ENCODE measurements at regions not wholly inside any gene's neighbourhood (a gene's known extent, or its start where the extent isn't known, plus 50 kb on each side); places are given as distances from the start of the nearest gene placed in this dataset.

GRCh38 chr7:121486590-121486989 is 90.5 kb upstream of the FAM3C start:
- H3K4me1 Mint-ChIP-seq, result peaks cover 19% of the 10 kb centered on the region
- H3K36me3 Mint-ChIP-seq (ENCODE audit: low read depth), result peaks cover 2% of the 10 kb centered on the region
- no peaks in the 10 kb centered on the region for H3K9me3 Mint-ChIP-seq
- no peak overlapping the region for H3K4me3 Mint-ChIP-seq
- TF ChIP-seq, protein P1, sequence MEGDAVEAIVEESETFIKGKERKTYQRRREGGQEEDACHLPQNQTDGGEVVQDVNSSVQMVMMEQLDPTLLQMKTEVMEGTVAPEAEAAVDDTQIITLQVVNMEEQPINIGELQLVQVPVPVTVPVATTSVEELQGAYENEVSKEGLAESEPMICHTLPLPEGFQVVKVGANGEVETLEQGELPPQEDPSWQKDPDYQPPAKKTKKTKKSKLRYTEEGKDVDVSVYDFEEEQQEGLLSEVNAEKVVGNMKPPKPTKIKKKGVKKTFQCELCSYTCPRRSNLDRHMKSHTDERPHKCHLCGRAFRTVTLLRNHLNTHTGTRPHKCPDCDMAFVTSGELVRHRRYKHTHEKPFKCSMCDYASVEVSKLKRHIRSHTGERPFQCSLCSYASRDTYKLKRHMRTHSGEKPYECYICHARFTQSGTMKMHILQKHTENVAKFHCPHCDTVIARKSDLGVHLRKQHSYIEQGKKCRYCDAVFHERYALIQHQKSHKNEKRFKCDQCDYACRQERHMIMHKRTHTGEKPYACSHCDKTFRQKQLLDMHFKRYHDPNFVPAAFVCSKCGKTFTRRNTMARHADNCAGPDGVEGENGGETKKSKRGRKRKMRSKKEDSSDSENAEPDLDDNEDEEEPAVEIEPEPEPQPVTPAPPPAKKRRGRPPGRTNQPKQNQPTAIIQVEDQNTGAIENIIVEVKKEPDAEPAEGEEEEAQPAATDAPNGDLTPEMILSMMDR (conservative IDR thresholded peaks at IDR 0.05), result no peak
- H3K27ac Mint-ChIP-seq (ENCODE audit: unreplicated experiment), result no peak overlapping the region
- DNase-seq (ENCODE audit: low read depth, low spot score), result no peak
- no peaks in the 10 kb centered on the region for H3K27me3 Mint-ChIP-seq (ENCODE audit: low read depth)

DNA sequence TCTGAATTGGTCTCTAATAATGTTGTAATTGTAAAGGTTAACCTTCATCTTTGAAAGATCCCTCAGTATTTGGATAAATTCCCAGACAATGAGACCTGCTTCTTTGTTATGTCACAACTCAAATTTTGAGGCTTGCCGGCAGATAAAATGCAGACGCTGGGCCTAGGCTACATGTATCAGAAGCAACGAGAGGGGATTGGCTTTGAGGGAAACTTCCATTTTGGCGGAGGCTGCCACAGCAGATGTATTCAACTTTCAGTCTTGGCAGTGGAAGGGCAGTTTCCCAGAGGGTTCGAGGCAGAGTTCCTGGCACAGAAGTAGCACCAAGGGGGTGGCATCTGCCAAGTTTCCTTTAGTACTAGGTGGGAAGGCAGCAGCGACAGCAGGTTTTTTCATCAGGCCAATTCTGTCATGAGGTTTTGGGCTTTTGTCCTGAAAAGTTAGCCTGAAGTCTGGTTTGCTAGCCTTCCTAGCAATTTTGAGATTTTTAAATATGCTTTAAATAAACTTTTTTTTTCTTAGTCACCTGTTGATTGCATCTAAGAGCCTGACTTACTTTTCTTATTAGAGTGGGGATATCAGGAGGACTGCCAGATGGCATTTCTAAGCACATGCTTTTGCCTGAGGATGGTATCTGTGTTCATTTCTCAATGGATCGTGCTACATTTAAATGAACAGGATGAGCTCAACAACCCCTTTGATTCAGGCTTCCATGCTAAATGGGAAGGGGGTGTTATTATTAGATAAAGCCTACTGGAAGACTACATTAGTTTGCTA is 89.5 kb upstream of the FAM3C start:
- DNase-seq (ENCODE audit: low read depth, low spot score), result no peak
- H3K36me3 Mint-ChIP-seq (ENCODE audit: low read depth), result peaks cover 2% of the 10 kb centered on the region
- no peak overlapping the region for H3K4me3 Mint-ChIP-seq
- TF ChIP-seq, protein P1 (conservative IDR thresholded peaks at IDR 0.05), result no peak
- no peaks in the 10 kb centered on the region for H3K27me3 Mint-ChIP-seq (ENCODE audit: low read depth)
- H3K4me1 Mint-ChIP-seq, result peaks cover 28% of the 10 kb centered on the region
- H3K9me3 Mint-ChIP-seq, result no peaks in the 10 kb centered on the region
- H3K27ac Mint-ChIP-seq (ENCODE audit: unreplicated experiment), result no peak overlapping the region

DNA sequence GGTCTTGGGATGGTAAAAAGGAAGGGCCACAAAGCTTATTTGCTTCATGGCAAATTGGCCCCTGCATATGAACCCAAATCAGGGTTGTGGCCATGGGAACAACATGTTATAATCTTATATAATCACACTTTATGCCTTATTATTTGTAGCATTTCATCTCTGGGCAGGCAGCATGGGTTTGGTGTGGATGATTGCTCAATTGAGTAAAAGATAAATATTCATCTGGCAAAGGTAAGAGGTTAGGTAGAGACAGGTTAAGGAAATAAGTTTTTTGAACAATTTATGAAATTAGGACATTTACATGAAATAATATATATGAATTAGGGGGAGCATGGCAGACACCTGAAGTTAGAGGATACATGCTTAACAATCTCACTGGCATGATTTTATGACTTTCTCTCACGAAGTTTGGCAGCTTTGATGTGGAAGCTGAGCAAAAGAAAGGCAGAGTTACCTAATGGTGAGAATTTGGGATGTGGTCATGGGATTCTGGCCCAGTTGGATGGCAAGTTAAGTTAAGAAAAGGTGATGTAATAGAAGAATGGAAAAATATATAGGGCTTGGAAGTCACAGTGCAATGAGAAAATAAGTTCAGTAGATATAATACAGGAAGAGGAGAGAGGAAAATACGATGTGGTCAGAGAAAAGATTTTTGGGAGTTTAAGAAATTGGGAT is 88.1 kb upstream of the FAM3C start:
- no peak for DNase-seq (ENCODE audit: low read depth, low spot score)
- peaks cover 40% of the 10 kb centered on the region for H3K4me1 Mint-ChIP-seq
- no peak overlapping the region for H3K4me3 Mint-ChIP-seq
- no peaks in the 10 kb centered on the region for H3K9me3 Mint-ChIP-seq
- no peak overlapping the region for H3K27ac Mint-ChIP-seq (ENCODE audit: unreplicated experiment)
- no peaks in the 10 kb centered on the region for H3K27me3 Mint-ChIP-seq (ENCODE audit: low read depth)
- H3K36me3 Mint-ChIP-seq (ENCODE audit: low read depth), result peaks cover 2% of the 10 kb centered on the region
- TF ChIP-seq, protein P1 (conservative IDR thresholded peaks at IDR 0.05), result no peak

GRCh38 chr7:121480566-121481335 is 84.6 kb upstream of the FAM3C start:
- Mint-ChIP-seq H3K27me3 (ENCODE audit: low read depth) (no peaks in the 10 kb centered on the region), H3K9me3 (no peaks in the 10 kb centered on the region), H3K4me1 (peaks cover 40% of the 10 kb centered on the region), H3K4me3 (peak overlapping the region; percentile 63), H3K27ac (ENCODE audit: unreplicated experiment) (peak overlapping the region; percentile 44), H3K36me3 (ENCODE audit: low read depth) (no peaks in the 10 kb centered on the region)
- DNase-seq (ENCODE audit: low read depth, low spot score), result peak; percentile 16
- TF ChIP-seq, protein P1 (conservative IDR thresholded peaks at IDR 0.05), result no peak

DNA sequence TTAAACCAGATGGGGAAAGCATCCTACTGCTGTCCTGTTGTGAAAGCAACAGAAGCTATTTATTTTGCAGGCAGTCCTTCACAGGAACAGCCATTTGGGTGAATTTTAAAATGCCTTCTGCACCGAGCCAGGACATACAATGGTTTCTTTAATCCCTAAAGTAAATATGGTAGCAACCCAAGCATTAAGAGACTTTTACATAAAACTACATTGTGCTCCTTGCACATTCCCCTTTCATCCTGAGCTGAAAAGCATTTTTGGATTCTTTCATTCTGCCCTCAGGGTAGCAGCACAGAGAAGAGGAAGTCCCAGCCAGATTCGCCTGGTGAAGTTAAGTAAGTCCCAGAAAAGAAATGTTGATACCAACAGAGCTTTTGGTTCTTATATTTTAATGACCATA is 84.0 kb upstream of the FAM3C start:
- no peaks in the 10 kb centered on the region for H3K9me3 Mint-ChIP-seq
- H3K4me3 Mint-ChIP-seq, result peak overlapping the region; percentile 63
- no peaks in the 10 kb centered on the region for H3K27me3 Mint-ChIP-seq (ENCODE audit: low read depth)
- no peak for DNase-seq (ENCODE audit: low read depth, low spot score)
- TF ChIP-seq, protein P1 (conservative IDR thresholded peaks at IDR 0.05), result no peak
- H3K36me3 Mint-ChIP-seq (ENCODE audit: low read depth), result no peaks in the 10 kb centered on the region
- H3K4me1 Mint-ChIP-seq, result peaks cover 37% of the 10 kb centered on the region
- H3K27ac Mint-ChIP-seq (ENCODE audit: unreplicated experiment), result peak overlapping the region; percentile 44

Measured in neural crest cell (in vitro differentiated cells).